GM19328 (cell line): ENCODE measurements at regions not wholly inside any gene's neighbourhood (a gene's known extent, or its start where the extent isn't known, plus 50 kb on each side); places are given as distances from the start of the nearest gene placed in this dataset.
"Not testable (repeated sequence)": the region's sequence is repeated elsewhere in the genome, so short reads cannot be mapped to it uniquely, and the experiment has no call there.

Experiments used
- ATAC-seq: cut with Tn5 transposase; IDR thresholded peaks from one replicate; pipeline ENCODE4 v1.9.1; 2021; ENCODE audit warnings: mild to moderate bottlenecking, moderate library complexity; ENCODE audit not compliant: unreplicated experiment

- no peak for ATAC-seq
Measured at GRCh38 chr9:740221-740620, 101.3 kb upstream of the DMRT1 start.

- ATAC-seq = no peak
Measured at GRCh38 chr9:742104-742503, 99.4 kb upstream of the DMRT1 start.

- ATAC-seq = no peak
Measured at GRCh38 chr9:742914-743589, 98.4 kb upstream of the DMRT1 start.

- no peak for ATAC-seq
Measured at GRCh38 chr9:744046-744712, 97.3 kb upstream of the DMRT1 start.

GRCh38 chr9:744790-745484 is 96.6 kb upstream of the DMRT1 start:
- no peak for ATAC-seq

GRCh38 chr9:745761-746380 is 95.6 kb upstream of the DMRT1 start:
- no peak for ATAC-seq

- ATAC-seq = no peak
Measured at GRCh38 chr9:746661-747434, 94.6 kb upstream of the DMRT1 start.

- ATAC-seq = no peak
Measured at GRCh38 chr9:747567-747966, 93.9 kb upstream of the DMRT1 start.

- no peak for ATAC-seq
Measured at GRCh38 chr9:748861-749497, 92.5 kb upstream of the DMRT1 start.

GRCh38 chr9:749716-750115 is 91.8 kb upstream of the DMRT1 start:
- no peak for ATAC-seq

GRCh38 chr9:750249-750967 is 91.1 kb upstream of the DMRT1 start:
- ATAC-seq = no peak

GRCh38 chr9:751137-752051 is 90.1 kb upstream of the DMRT1 start:
- ATAC-seq = no peak

- ATAC-seq = no peak
Measured at GRCh38 chr9:752201-752600, 89.3 kb upstream of the DMRT1 start.

- ATAC-seq = no peak
Measured at GRCh38 chr9:752681-753200, 88.8 kb upstream of the DMRT1 start.

GRCh38 chr9:753734-754133 is 87.8 kb upstream of the DMRT1 start:
- not testable (repeated sequence) for ATAC-seq

GRCh38 chr9:754150-754931 is 87.2 kb upstream of the DMRT1 start:
- ATAC-seq = no peak

- ATAC-seq = no peak
Measured at GRCh38 chr9:755454-756381, 85.8 kb upstream of the DMRT1 start.
